ENCODE measurements at regions not wholly inside any gene's neighbourhood (a gene's known extent, or its start where the extent isn't known, plus 50 kb on each side); places are given as distances from the start of the nearest gene placed in this dataset.

DNA sequence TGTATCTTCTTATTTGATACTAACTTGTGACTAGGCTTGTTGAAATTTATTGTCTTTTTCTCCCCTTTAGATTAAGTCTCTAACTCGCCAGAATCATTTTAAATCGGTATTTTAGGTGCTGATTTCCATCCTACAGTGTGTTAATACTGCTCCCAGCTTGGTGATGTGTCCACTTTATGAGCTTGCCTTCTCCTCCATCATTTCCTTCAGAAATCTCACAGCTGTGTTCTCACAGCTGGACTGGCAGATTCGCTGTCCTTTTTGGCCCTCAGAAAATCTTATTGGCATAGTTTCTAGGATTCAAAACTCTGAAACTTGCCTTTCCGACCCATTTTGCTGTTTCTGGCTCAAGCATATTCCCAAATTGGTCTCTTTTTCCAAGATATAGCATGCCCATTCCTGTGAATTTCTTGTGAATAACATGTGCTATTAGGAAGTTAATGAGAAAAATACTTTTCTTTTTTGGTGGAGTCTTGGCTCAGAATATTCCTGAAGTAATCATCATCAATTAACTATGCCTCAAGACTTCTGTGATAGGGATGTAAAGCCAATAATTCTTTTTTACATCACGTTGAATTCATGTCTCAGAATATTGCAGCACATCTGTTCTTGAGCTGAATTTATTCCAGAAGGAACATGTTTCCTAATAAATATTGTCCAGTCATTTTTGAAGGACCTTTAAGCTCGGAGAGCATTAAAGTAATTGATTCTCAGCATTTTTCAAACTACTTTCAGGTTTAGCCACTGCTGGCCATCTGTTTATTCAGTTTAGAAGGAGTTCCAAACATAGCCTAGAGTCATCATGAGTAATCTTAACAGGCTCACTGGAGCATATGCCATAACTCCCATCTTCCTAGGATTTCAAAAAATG is 50.0 kb upstream of the USP44 start:
- no peaks in the 10 kb centered on the region for H3K9me3 ChIP-seq (ENCODE audit: control insufficient read depth in 4 of 4, low read length in 3 of 4)
- H3K27ac ChIP-seq (ENCODE audit: low read depth in 1 of 2, low read length in 2 of 2) = no peak overlapping the region
- H3K4me1 ChIP-seq (ENCODE audit: control insufficient read depth in 4 of 4, insufficient read depth in 4 of 4, low read length in 3 of 4) = no peaks in the 10 kb centered on the region
- H3K36me3 ChIP-seq (ENCODE audit: control insufficient read depth in 4 of 4, insufficient read depth in 3 of 4, low read depth in 1 of 4, low read length in 3 of 4) = no peaks in the 10 kb centered on the region
- TF ChIP-seq TAF1 (conservative IDR thresholded peaks at IDR 0.05) (no peak), GABPA (IDR thresholded peaks at IDR 0.05 in 1 of 2, conservative IDR thresholded peaks at IDR 0.05 in 1 of 2) (no peak), JUND (IDR thresholded peaks at IDR 0.05) (no peak), EGR1 (IDR thresholded peaks at IDR 0.05; ENCODE audit: low read depth in 2 of 2) (no peak), RAD21 (IDR thresholded peaks at IDR 0.05) (no peak), HNF4A (conservative IDR thresholded peaks at IDR 0.05) (no peak), FOXA2 (IDR thresholded peaks at IDR 0.05) (no peak), YY1 (IDR thresholded peaks at IDR 0.05) (no peak), NR2F2 (IDR thresholded peaks at IDR 0.05) (no peak), SP1 (IDR thresholded peaks at IDR 0.05) (no peak), HNF4G (IDR thresholded peaks at IDR 0.05) (no peak), RXRA (IDR thresholded peaks at IDR 0.05) (no peak), FOXA1 (IDR thresholded peaks at IDR 0.05) (no peak)
- TF ChIP-seq, protein P1, sequence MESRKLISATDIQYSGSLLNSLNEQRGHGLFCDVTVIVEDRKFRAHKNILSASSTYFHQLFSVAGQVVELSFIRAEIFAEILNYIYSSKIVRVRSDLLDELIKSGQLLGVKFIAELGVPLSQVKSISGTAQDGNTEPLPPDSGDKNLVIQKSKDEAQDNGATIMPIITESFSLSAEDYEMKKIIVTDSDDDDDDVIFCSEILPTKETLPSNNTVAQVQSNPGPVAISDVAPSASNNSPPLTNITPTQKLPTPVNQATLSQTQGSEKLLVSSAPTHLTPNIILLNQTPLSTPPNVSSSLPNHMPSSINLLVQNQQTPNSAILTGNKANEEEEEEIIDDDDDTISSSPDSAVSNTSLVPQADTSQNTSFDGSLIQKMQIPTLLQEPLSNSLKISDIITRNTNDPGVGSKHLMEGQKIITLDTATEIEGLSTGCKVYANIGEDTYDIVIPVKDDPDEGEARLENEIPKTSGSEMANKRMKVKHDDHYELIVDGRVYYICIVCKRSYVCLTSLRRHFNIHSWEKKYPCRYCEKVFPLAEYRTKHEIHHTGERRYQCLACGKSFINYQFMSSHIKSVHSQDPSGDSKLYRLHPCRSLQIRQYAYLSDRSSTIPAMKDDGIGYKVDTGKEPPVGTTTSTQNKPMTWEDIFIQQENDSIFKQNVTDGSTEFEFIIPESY (IDR thresholded peaks at IDR 0.05) = no peak
- TF ChIP-seq, protein P2, sequence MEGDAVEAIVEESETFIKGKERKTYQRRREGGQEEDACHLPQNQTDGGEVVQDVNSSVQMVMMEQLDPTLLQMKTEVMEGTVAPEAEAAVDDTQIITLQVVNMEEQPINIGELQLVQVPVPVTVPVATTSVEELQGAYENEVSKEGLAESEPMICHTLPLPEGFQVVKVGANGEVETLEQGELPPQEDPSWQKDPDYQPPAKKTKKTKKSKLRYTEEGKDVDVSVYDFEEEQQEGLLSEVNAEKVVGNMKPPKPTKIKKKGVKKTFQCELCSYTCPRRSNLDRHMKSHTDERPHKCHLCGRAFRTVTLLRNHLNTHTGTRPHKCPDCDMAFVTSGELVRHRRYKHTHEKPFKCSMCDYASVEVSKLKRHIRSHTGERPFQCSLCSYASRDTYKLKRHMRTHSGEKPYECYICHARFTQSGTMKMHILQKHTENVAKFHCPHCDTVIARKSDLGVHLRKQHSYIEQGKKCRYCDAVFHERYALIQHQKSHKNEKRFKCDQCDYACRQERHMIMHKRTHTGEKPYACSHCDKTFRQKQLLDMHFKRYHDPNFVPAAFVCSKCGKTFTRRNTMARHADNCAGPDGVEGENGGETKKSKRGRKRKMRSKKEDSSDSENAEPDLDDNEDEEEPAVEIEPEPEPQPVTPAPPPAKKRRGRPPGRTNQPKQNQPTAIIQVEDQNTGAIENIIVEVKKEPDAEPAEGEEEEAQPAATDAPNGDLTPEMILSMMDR (IDR thresholded peaks at IDR 0.05; ENCODE audit: low read depth, low read length, missing input control) = no peak
- TF ChIP-seq, protein P3, sequence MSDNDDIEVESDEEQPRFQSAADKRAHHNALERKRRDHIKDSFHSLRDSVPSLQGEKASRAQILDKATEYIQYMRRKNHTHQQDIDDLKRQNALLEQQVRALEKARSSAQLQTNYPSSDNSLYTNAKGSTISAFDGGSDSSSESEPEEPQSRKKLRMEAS (IDR thresholded peaks at IDR 0.05) = no peak
- TF ChIP-seq, protein P4, sequence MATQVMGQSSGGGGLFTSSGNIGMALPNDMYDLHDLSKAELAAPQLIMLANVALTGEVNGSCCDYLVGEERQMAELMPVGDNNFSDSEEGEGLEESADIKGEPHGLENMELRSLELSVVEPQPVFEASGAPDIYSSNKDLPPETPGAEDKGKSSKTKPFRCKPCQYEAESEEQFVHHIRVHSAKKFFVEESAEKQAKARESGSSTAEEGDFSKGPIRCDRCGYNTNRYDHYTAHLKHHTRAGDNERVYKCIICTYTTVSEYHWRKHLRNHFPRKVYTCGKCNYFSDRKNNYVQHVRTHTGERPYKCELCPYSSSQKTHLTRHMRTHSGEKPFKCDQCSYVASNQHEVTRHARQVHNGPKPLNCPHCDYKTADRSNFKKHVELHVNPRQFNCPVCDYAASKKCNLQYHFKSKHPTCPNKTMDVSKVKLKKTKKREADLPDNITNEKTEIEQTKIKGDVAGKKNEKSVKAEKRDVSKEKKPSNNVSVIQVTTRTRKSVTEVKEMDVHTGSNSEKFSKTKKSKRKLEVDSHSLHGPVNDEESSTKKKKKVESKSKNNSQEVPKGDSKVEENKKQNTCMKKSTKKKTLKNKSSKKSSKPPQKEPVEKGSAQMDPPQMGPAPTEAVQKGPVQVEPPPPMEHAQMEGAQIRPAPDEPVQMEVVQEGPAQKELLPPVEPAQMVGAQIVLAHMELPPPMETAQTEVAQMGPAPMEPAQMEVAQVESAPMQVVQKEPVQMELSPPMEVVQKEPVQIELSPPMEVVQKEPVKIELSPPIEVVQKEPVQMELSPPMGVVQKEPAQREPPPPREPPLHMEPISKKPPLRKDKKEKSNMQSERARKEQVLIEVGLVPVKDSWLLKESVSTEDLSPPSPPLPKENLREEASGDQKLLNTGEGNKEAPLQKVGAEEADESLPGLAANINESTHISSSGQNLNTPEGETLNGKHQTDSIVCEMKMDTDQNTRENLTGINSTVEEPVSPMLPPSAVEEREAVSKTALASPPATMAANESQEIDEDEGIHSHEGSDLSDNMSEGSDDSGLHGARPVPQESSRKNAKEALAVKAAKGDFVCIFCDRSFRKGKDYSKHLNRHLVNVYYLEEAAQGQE (IDR thresholded peaks at IDR 0.05) = no peak
- TF ChIP-seq, protein P5, sequence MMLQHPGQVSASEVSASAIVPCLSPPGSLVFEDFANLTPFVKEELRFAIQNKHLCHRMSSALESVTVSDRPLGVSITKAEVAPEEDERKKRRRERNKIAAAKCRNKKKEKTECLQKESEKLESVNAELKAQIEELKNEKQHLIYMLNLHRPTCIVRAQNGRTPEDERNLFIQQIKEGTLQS (IDR thresholded peaks at IDR 0.05) = no peak
- H3K4me3 ChIP-seq (ENCODE audit: low read depth in 1 of 3, low read length in 3 of 3) = no peak overlapping the region
- 73% methylated on average over 6 of the region's 6 CpGs for WGBS
- DNase-seq (ENCODE audit: low spot score) = no peak
- H3K9ac ChIP-seq (ENCODE audit: low read depth in 1 of 2, low read length in 2 of 2) = no peak overlapping the region
- peaks cover 0 to 3% (median 0%) of the 10 kb centered on the region in 4 donors for H3K27me3 ChIP-seq (ENCODE audit: control insufficient read depth in 4 of 4, insufficient read depth in 4 of 4, low read length in 3 of 4)
